A549 (cell line): ENCODE measurements at regions not wholly inside any gene's neighbourhood (a gene's known extent, or its start where the extent isn't known, plus 50 kb on each side); places are given as distances from the start of the nearest gene placed in this dataset.

Experiments used
- ATAC-seq, 2 experiments: fragments of 200-7000 bp in 1 of 2; fragments of >200 bp in 1 of 2; cut with Nextera tagmentation in 1 of 2; cut with Tn5 transposase in 1 of 2; 3 replicates each; pipeline versions ENCODE4 v1.8.0 to v1.9.1; 2018 to 2020; ENCODE audit warnings: mild to moderate bottlenecking in 1 of 2, moderate library complexity in 1 of 2
- CTCF ChIA-PET: fragments of 300-600 bp; sonication (Branson Sonifier 250); formaldehyde crosslinking; extraction: SDS; loops from one replicate; lab custom pipeline; 2021; ENCODE audit warnings: antibody characterized with exemption, inconsistent platforms; lab: Yijun Ruan, JAX
- POLR2A ChIA-PET: fragments of 350-600 bp; formaldehyde crosslinking; extraction: SDS; loops from one replicate; lab custom pipeline; 2021; ENCODE audit warnings: antibody characterized with exemption, inconsistent platforms; lab: Yijun Ruan, JAX
- DNase-seq, 2 experiments: peaks; one replicate each; pipeline versions ENCODE4 v3.0.0 to v3.0.0-alpha.2; 2011 to 2016; ENCODE audit warnings: low read depth in 1 of 2, low spot score in 1 of 2
- FAIRE-seq: peaks from 2 replicates; lab custom pipeline; 2011; peaks lifted over from hg19 to GRCh38; lab: Jason Lieb, UNC
- H3K27ac ChIP-seq, 2 experiments: fragments of >200 bp; sonication (Bioruptor Twin); formaldehyde crosslinking; 3 replicates each; pipeline ENCODE4 v1.5.1; 2016 to 2017
- H3K4me1 ChIP-seq: fragments of >200 bp; sonication (Bioruptor Twin); formaldehyde crosslinking; 3 replicates; pipeline ENCODE4 v1.6.1; 2016
- H3K4me2 ChIP-seq: fragments of >200 bp; sonication (Bioruptor Twin); formaldehyde crosslinking; 3 replicates; pipeline ENCODE4 v1.6.1; 2016
- H3K4me3 ChIP-seq: fragments of >200 bp; sonication (Bioruptor Twin); formaldehyde crosslinking; 3 replicates; pipeline ENCODE4 v1.5.1; 2016
- H3K9me3 ChIP-seq: fragments of >200 bp; sonication (Bioruptor Twin); formaldehyde crosslinking; 3 replicates; pipeline ENCODE4 v1.6.1; 2016
- CHD4 ChIP-seq: fragments of 200-600 bp; sonication (generic); IDR thresholded peaks from 2 replicates; pipeline ENCODE4 v1.6.1; 2016; ENCODE audit warnings: antibody characterized with exemption, mild to moderate bottlenecking, borderline replicate concordance
- EHMT2 ChIP-seq: fragments of 200-600 bp; sonication (generic); IDR thresholded peaks from 2 replicates; pipeline ENCODE4 v1.6.1; 2016; ENCODE audit warnings: antibody characterized with exemption, low read depth, mild to moderate bottlenecking, moderate library complexity
- ESRRA ChIP-seq: fragments of 150-350 bp; IDR thresholded peaks from 2 replicates; pipeline ENCODE4 v1.6.1; 2014; ENCODE audit warnings: mild to moderate bottlenecking, low read length, borderline replicate concordance
- FOSB ChIP-seq: fragments of 250-450 bp; sonication (Bioruptor Pico); IDR thresholded peaks from 2 replicates; pipeline ENCODE4 v1.5.0; 2020; ENCODE audit warnings: mild to moderate bottlenecking, moderate library complexity
- FOSL2 ChIP-seq, 2 experiments: fragments of 450-650 bp in 1 of 2; fragments of >200 bp in 1 of 2; sonication (Bioruptor Twin) in 1 of 2; formaldehyde crosslinking; IDR thresholded peaks; 2 replicates each; pipeline versions ENCODE4 v1.5.0 to v1.6.1; 2016 to 2020; ENCODE audit warnings: mild to moderate bottlenecking in 1 of 2, moderate library complexity in 1 of 2
- HOXA7 ChIP-seq: fragments of 250-450 bp; sonication (Bioruptor Pico); IDR thresholded peaks from 2 replicates; pipeline ENCODE4 v1.5.0; 2020; ENCODE audit warnings: mild to moderate bottlenecking, moderate library complexity
- HOXB13 ChIP-seq: fragments of 250-450 bp; sonication (Bioruptor Pico); IDR thresholded peaks from 2 replicates; pipeline ENCODE4 v1.5.0; 2020; ENCODE audit warnings: low read depth, mild to moderate bottlenecking, moderate library complexity
- HOXB5 ChIP-seq: fragments of 250-450 bp; sonication (Bioruptor Pico); IDR thresholded peaks from 2 replicates; pipeline ENCODE4 v1.5.0; 2020; ENCODE audit warnings: mild to moderate bottlenecking, moderate library complexity
- JUN ChIP-seq, 2 experiments: fragments of >200 bp; sonication (Bioruptor Twin); formaldehyde crosslinking; IDR thresholded peaks; 2 replicates in 1 of 2; 3 replicates in 1 of 2; pipeline ENCODE4 v1.6.1; 2016 to 2017
- JUNB ChIP-seq: fragments of >200 bp; sonication (Bioruptor Twin); formaldehyde crosslinking; IDR thresholded peaks from 2 replicates; pipeline ENCODE4 v1.6.1; 2016
- KDM5A ChIP-seq: fragments of 200-600 bp; sonication (generic); IDR thresholded peaks from 2 replicates; pipeline ENCODE4 v1.6.1; 2016; ENCODE audit warnings: antibody characterized with exemption, mild to moderate bottlenecking
- MYC ChIP-seq: IDR thresholded peaks from 2 replicates; pipeline ENCODE4 v1.6.1; 2012; ENCODE audit warnings: mild to moderate bottlenecking, inconsistent platforms, low read length, improper control_type of control experiment, borderline replicate concordance
- PHF8 ChIP-seq: fragments of 200-600 bp; sonication (generic); IDR thresholded peaks from 2 replicates; pipeline ENCODE4 v1.6.1; 2016; ENCODE audit warnings: low read depth, mild to moderate bottlenecking, antibody characterized with exemption, moderate library complexity, borderline replicate concordance
- RAD21 ChIP-seq, 2 experiments: fragments of >200 bp in 1 of 2; sonication (Bioruptor Twin) in 1 of 2; formaldehyde crosslinking in 1 of 2; IDR thresholded peaks in 1 of 2; conservative IDR thresholded peaks in 1 of 2; 2 replicates in 1 of 2; 3 replicates in 1 of 2; pipeline ENCODE4 v1.6.1; 2012 to 2018; ENCODE audit warnings: inconsistent platforms in 1 of 2
- TP53 ChIP-seq: fragments of 250-450 bp; sonication (Bioruptor Pico); IDR thresholded peaks from 2 replicates; pipeline ENCODE4 v1.5.0; 2021; ENCODE audit warnings: mild to moderate bottlenecking, moderate library complexity
- ZSCAN20 ChIP-seq: fragments of 250-450 bp; sonication (Bioruptor Pico); IDR thresholded peaks from 2 replicates; pipeline ENCODE4 v1.8.0; 2022; ENCODE audit warnings: mild to moderate bottlenecking, moderate library complexity
- WGBS: methylation state at CpG from one replicate; pipeline ENCODE4 v1.1.6; 2017; ENCODE audit errors: missing lambda C conversion rate; 5-methylcytosine and 5-hydroxymethylcytosine counted together
- TF ChIP-seq, protein P1 (sequence below): fragments of 250-450 bp; sonication (Bioruptor Pico); IDR thresholded peaks from 2 replicates; pipeline ENCODE4 v1.5.0; 2021; ENCODE audit warnings: mild to moderate bottlenecking, moderate library complexity, borderline replicate concordance
- TF ChIP-seq, protein P2 (sequence below): fragments of 450-650 bp; IDR thresholded peaks from 2 replicates; pipeline ENCODE4 v1.6.1; 2014; ENCODE audit warnings: antibody characterized with exemption
- TF ChIP-seq, protein P3 (sequence below): fragments of 200-600 bp; sonication (generic); IDR thresholded peaks from 2 replicates; pipeline ENCODE4 v1.6.1; 2016; ENCODE audit warnings: antibody characterized with exemption, mild to moderate bottlenecking, moderate library complexity
- TF ChIP-seq, protein P4 (sequence below): fragments of >200 bp; sonication (Bioruptor Twin); formaldehyde crosslinking; IDR thresholded peaks from 2 replicates; pipeline ENCODE4 v1.6.1; 2016

DNA sequence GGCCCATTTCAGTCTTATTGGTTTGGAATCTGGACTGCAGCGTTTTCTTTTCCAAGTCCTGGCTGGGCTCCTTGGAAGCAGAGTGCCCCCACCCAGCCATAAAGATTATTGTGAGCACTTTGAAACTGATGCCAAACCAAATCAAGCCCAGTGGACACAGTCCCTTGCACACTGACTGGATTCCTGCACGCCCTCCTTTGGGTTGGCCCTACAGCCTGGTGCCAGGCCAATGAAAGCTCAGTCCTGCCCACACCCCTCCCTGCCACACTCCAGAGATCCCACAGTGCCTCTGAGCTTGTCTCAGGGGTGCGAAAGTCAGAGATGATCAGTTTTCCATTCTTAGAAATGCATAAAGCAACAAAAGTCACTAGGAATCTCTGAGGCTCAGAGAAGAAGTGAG is 181.9 kb downstream of the CETN3 start (continued):
- no peak for TF ChIP-seq RAD21 (conservative IDR thresholded peaks at IDR 0.05 in 1 of 2, IDR thresholded peaks at IDR 0.05 in 1 of 2)
- no peak for TF ChIP-seq HOXB5 (CRISPR knock-in tag)
- no peak for TF ChIP-seq TP53 (CRISPR knock-in tag)
- no peak for TF ChIP-seq FOSB (CRISPR knock-in tag)
- no peak for TF ChIP-seq HOXA7 (CRISPR knock-in tag)

- 37% methylated on average over 2 of the region's 2 CpGs for WGBS
- TF ChIP-seq JUN (IDR thresholded peaks at IDR 0.05) (no peak), ZSCAN20 (no peak), MYC (no peak), HOXB13 (CRISPR knock-in tag) (no peak), ESRRA (no peak), PHF8 (no peak), EHMT2 (no peak), CHD4 (no peak), FOSL2 (IDR thresholded peaks at IDR 0.05) (no peak), FOSL2 (CRISPR knock-in tag; IDR thresholded peaks at IDR 0.05) (no peak), KDM5A (no peak), JUNB (no peak)
- TF ChIP-seq, protein P1, sequence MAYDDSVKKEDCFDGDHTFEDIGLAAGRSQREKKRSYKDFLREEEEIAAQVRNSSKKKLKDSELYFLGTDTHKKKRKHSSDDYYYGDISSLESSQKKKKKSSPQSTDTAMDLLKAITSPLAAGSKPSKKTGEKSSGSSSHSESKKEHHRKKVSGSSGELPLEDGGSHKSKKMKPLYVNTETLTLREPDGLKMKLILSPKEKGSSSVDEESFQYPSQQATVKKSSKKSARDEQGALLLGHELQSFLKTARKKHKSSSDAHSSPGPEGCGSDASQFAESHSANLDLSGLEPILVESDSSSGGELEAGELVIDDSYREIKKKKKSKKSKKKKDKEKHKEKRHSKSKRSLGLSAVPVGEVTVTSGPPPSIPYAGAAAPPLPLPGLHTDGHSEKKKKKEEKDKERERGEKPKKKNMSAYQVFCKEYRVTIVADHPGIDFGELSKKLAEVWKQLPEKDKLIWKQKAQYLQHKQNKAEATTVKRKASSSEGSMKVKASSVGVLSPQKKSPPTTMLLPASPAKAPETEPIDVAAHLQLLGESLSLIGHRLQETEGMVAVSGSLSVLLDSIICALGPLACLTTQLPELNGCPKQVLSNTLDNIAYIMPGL (CRISPR knock-in tag), result no peak
- TF ChIP-seq, protein P2, sequence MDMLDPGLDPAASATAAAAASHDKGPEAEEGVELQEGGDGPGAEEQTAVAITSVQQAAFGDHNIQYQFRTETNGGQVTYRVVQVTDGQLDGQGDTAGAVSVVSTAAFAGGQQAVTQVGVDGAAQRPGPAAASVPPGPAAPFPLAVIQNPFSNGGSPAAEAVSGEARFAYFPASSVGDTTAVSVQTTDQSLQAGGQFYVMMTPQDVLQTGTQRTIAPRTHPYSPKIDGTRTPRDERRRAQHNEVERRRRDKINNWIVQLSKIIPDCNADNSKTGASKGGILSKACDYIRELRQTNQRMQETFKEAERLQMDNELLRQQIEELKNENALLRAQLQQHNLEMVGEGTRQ, result no peak
- TF ChIP-seq, protein P3, sequence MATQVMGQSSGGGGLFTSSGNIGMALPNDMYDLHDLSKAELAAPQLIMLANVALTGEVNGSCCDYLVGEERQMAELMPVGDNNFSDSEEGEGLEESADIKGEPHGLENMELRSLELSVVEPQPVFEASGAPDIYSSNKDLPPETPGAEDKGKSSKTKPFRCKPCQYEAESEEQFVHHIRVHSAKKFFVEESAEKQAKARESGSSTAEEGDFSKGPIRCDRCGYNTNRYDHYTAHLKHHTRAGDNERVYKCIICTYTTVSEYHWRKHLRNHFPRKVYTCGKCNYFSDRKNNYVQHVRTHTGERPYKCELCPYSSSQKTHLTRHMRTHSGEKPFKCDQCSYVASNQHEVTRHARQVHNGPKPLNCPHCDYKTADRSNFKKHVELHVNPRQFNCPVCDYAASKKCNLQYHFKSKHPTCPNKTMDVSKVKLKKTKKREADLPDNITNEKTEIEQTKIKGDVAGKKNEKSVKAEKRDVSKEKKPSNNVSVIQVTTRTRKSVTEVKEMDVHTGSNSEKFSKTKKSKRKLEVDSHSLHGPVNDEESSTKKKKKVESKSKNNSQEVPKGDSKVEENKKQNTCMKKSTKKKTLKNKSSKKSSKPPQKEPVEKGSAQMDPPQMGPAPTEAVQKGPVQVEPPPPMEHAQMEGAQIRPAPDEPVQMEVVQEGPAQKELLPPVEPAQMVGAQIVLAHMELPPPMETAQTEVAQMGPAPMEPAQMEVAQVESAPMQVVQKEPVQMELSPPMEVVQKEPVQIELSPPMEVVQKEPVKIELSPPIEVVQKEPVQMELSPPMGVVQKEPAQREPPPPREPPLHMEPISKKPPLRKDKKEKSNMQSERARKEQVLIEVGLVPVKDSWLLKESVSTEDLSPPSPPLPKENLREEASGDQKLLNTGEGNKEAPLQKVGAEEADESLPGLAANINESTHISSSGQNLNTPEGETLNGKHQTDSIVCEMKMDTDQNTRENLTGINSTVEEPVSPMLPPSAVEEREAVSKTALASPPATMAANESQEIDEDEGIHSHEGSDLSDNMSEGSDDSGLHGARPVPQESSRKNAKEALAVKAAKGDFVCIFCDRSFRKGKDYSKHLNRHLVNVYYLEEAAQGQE, result no peak
- TF ChIP-seq, protein P4, sequence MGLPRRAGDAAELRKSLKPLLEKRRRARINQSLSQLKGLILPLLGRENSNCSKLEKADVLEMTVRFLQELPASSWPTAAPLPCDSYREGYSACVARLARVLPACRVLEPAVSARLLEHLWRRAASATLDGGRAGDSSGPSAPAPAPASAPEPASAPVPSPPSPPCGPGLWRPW, result no peak
- Histone ChIP-seq H3K4me3 (no peak overlapping the region), H3K27ac (no peak overlapping the region), H3K9me3 (no peaks in the 10 kb centered on the region), H3K4me1 (no peaks in the 10 kb centered on the region), H3K4me2 (no peak overlapping the region)
- FAIRE-seq (no peak), ATAC-seq (no peak), DNase-seq (no peak)
- ChIA-PET CTCF (no interaction called here), POLR2A (no interaction called here)
Measured at GRCh38 chr5:90226433-90227099, 183.0 kb downstream of the CETN3 start.
